IPS-NIHi7 (cell line): ENCODE measurements at regions not wholly inside any gene's neighbourhood (a gene's known extent, or its start where the extent isn't known, plus 50 kb on each side); places are given as distances from the start of the nearest gene placed in this dataset.
"Not testable (repeated sequence)": the region's sequence is repeated elsewhere in the genome, so short reads cannot be mapped to it uniquely, and the experiment has no call there.

Source experiments
- DNase-seq: peaks from one replicate; pipeline ENCODE4 v3.0.0; 2012; ENCODE audit warnings: mixed read lengths; ENCODE audit errors: extremely low spot score

- no peak for DNase-seq
These were observed 566.9 kb upstream of the ANO5 start for GRCh38 chr11:21625982-21626381.

DNA sequence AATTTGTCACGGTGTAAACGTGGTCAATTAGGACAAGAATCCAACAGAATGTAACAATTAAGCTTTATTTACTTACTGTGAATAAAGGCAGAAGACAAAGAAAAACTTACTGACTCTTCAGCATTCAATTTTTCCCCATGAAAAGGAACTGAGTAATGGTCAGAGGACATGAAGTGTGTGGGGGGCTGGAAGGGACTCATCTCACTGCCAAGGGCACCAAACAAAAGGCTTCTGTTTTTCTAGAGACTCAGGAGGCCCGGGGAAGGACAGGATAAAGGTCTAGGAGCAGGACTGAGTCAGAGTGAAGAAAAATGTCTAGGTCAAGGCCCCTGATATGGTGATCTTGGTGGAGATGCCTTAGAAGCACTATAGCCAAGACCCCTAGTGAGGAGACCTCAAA, 564.2 kb upstream of the ANO5 start:
- no peak for DNase-seq

- DNase-seq, result no peak
These were observed 561.9 kb upstream of the ANO5 start for GRCh38 chr11:21630934-21631478.

GRCh38 chr11:21631991-21632390, 560.9 kb upstream of the ANO5 start:
- no peak for DNase-seq

DNA sequence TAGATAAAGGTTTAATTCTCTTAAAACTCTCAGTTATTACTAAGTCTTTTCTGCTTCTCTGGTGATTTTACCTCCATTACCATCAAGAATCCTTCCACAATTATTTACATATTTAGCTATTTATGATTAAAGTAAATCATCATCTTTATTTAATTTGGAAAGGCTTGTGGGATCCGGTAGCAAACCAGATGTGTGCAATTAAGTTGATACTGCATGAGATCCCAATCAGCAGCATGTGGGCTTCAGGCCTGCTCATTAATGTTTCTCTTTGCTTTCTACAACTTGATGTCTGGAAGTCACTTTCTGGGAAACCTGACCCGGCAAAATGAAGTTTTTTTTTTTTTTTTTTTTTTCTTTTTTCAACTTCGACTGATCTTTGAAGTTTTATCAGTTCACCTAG, 558.4 kb upstream of the ANO5 start:
- DNase-seq, result no peak

GRCh38 chr11:21634956-21635355, 557.9 kb upstream of the ANO5 start:
- no peak for DNase-seq

DNA sequence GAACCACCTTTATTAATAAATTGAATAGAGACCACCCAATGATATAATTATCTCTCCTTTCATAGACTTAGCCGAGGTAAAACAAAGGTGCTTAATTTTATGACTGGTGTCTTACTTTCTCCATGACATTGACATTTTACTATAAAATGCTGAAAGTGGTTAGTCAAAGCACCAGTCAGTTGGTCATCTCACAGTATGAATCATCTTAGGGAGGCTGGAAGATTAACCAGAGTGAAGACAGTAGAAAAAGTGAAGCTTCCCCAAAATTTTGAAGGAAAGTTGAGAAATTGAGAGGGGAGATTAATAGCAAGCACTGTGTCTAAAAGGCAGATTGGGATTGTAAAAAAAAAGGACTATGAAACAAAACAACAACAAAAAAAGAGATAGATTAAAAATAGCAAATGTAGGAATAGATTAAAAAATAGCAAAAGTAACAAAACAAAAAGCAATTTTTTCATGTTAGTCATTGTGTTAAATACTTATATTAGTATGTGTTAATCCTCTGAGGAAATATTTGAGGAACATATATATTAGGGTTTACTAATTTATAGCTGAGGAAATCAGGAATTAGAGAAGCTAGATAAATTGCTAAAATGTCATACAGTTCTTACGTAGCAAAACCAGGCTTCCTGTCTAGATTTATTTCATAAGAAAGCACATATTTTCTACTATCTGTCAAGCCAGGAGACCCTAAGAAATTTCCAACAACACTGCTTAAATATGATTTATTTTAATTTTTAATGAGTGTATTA, 557.3 kb upstream of the ANO5 start:
- no peak for DNase-seq

DNA sequence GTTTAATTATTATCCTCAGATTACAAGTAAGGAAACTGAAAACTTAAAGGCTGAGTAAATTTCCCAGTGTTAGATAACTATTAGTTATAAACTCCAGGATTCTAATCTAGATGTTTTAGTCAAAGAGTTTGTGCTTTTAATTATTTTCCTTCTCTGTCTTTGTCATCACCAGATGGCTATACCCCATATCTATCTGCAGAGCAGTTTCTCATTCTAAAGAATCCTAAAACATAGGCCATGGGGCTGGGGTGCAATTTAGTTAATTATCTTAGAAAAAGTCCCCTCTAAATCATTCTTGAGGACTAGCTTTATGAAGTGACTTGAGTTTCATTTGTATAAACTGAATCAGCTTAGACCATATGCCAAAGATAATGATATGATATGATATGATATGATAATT, 556.3 kb upstream of the ANO5 start:
- no peak for DNase-seq

DNA sequence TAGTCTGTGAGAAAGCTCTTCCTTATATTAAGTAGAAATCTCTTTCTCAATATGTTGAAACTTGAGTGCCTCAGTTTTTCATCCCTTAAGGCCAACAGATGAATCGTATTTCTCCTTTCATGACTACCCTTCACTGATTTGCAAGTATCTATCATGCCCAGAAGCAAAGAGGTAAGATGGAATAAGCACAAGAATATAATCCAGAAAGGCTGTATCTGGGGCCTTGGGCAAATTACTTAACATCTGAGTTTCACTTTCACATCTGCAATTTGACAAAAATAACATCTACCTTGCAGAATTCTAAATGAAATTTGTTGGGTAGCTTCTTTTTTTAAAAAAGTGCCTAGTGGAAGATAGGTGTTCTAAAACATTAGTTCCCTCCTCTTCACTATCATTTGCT, 552.4 kb upstream of the ANO5 start:
- DNase-seq, result no peak

DNA sequence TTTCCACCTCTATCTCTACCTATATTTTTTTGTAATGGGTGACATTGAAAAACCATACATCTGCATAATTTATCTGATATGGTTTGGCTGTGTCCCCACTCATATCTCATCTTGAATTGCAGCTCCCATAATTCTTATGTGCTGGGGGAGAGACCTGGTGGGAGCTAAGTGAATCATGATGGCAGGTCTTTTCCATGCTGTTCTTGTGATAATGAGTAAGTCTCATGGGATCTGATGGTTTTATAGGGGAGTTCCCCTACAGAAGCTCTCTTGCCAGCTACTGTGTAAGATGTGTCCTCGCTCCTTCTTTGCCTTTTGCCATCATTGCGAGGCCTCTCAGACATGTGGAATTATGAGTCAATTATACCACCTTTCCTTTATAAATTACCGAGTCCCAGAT, 551.0 kb upstream of the ANO5 start:
- no peak for DNase-seq

DNA sequence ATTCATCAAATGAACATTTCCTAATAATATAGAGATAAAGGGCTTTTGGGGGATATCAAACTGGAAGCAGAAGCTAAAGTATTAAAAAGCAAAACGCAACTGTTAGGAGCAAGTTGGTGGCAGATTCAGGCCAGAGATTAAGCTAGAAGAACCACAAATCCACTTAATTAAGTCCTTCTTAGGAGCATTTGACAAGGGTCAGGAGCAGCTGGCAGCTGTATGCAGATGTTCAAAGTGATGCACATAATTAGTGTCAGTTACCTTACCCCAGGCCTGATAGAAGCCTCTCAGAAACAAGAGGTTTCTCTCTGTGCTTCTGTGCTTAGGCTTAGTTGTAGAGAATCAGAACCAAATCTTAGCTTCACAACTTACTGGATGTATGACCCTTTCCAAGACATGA, 546.5 kb upstream of the ANO5 start:
- no peak for DNase-seq

DNA sequence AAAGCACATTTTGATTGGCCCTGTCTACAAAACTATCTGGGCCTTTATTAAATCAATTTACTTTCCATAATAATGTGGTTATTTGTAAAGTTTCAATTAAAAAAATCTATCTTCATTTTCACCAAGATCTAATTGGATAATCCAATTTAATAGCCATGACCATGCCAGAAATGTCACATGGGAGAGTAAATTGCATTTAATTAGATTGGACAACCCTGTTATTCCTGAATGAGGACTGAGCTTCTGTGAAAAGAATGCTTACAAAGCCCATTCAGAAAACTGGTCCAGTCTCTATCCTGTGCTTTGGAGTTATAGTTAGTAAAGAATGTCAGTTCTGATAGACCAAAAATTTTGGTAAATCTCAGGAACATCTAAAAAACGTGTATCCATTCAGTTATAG, 541.9 kb upstream of the ANO5 start:
- DNase-seq, result no peak

GRCh38 chr11:21653951-21654421, 538.9 kb upstream of the ANO5 start:
- DNase-seq, result no peak

- DNase-seq, result no peak
These were observed 536.8 kb upstream of the ANO5 start for GRCh38 chr11:21656065-21656464.

DNA sequence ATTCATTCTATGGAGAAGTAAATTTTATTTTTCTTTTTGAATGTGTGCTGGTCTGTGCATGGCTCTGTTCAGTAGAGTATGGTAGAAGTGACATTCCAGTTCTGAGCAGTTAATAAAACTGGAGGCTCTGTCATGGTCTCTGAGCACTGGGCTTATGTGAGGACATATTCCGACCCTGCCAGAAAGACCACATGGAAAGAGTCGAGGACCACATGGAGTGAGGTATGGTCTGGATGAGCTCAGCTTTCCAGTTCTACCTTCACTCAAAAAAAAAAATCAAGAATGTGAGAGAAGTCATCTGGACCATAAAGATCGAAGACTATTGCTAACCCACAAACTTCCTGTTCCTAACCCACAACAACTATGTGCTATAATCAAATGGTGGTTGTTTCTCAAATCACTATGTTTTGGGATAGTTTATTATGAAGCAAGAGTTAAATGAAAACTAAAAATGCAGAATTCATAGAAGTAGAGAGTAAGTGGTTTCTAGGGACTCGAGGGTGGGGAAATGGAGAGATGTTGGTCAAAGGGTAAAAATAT, 534.2 kb upstream of the ANO5 start:
- DNase-seq, result no peak

DNA sequence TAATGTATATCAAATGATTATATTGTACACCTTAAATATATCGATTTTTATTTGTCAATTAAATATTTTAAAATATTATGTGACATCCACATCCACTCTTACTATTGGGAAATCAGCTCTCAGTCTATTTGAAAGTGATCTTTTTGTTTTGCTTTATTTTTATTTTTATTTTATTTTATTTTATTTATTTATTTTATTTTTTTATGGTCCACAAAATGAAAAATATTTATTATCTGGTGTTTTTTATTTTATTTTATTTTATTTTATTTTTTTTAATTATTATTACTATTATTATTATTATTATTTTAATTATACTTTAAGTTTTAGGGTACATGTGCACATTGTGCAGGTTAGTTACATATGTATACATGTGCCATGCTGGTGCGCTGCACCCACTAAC, 533.5 kb upstream of the ANO5 start:
- DNase-seq, result not testable (repeated sequence)

DNA sequence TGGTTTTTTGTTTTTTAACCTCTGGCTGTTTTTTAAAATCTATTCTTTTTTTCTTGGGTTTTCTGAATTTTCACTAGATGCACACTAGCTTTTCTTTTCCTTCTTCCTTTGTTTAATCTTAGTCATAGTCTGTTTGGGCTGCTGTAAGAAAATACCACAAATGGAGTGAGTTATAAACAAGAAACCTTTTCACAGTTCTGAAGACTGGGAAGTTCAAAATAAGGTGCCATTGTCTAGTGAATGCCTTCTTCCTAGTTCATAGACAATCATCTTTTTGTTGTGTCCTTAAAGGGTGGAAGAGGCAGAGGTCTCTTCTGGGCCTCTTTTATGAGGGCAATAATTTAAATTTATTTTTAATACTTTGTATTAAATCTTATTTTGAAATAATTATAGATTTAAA, 532.9 kb upstream of the ANO5 start:
- no peak for DNase-seq

DNA sequence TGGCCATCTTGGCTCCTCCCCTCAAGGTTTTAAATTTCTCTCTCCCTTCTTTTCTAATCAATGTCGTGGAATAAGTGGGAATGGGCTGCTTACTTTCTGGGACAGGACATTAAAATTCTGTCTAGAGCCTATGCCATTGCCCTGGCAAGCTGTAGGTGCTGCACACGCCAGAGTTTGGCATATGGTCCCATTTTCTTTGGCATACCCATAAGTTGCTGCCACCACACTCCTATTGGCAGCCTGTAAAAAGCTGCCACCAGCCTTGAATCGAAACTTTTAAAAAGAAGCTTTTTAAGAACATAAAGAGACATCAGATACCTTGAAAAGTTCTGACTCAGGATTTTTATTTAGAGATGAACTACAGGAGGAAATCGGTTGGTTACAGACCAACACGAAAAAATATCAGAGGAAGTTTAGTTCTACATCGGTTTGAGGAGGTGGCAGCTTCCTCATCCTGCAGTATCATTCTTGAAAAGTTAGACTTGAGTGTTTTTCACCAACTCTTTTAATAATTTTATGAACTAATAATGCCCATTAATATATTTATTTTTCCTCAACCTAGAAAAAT, 517.8 kb upstream of the ANO5 start:
- no peak for DNase-seq

- DNase-seq, result no peak
These were observed 505.2 kb upstream of the ANO5 start for GRCh38 chr11:21687643-21688042.

DNA sequence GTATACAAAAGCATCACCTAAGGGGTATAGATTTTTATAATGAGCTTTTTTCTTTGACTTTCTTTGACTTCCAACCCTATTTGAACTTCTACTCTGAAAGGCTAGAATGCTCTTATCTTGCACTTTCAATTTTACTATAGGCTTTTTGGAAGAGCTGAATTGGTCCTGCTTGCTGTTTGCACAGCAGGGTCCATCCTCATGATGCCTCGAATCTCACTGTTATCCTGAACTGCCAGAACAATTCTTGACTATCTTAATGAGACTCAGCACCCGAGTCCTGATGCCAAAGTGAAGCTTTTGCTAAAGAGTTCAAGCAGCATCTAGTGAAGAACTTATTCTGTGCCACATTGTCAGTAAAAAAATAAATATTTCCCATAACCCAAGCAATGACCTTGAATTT, 488.3 kb upstream of the ANO5 start:
- no peak for DNase-seq

DNA sequence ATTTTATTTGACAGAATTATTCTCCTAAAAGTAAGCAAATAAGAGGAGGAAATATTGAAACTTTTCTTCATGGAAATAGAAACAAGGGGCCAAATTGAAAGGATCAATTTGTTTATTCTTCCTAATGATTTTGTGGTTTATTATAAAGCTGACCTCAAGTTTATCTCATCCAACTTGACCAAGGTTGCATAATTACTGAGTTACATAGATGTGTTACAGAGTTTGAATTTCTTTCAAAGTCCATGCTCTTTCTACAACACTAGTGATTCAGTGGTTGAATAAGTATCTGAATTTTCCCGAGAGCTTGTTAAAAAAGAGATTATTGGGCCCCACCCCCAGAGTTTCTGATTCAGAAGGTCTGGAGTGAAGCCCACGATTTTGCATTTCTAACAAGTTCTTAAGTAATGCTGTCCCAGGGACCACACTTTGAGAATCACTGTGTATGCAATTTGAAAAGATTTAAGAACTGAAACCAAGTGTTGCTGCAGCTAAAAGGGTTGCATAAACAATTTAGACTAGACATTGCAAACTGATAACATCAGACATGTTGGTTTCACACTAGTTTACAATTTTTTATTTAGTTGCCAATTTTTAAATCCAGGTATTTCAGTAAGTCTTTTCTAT, 485.7 kb upstream of the ANO5 start:
- no peak for DNase-seq

GRCh38 chr11:21710809-21711208, 482.1 kb upstream of the ANO5 start:
- DNase-seq, result no peak

GRCh38 chr11:21711341-21711740, 481.5 kb upstream of the ANO5 start:
- DNase-seq, result no peak
